ENCODE measurements at regions not wholly inside any gene's neighbourhood (a gene's known extent, or its start where the extent isn't known, plus 50 kb on each side); places are given as distances from the start of the nearest gene placed in this dataset.

- H4K5ac ChIP-seq (ENCODE audit: low read depth, low read length), result no peak overlapping the region
- no peak overlapping the region for H2BK5ac ChIP-seq (ENCODE audit: low read depth, low read length, poor library complexity, severe bottlenecking)
- no peak overlapping the region for H3K9ac ChIP-seq (ENCODE audit: low read depth, low read length)
- no peaks in the 10 kb centered on the region for H3K79me1 ChIP-seq (ENCODE audit: low read depth in 1 of 2, low read length in 2 of 2)
- no peak overlapping the region for H3K27ac ChIP-seq (ENCODE audit: insufficient read depth, low read length)
- dilution Hi-C loops (cut with HindIII; ENCODE audit: low sequenced_read_pairs, unreplicated experiment), result no loop called here
- H3K36me3 ChIP-seq (ENCODE audit: control insufficient read depth, insufficient read depth, low read length), result no peaks in the 10 kb centered on the region
- TF ChIP-seq CEBPB (IDR thresholded peaks at IDR 0.05; ENCODE audit: low read depth, low read length) (no peak), BHLHE40 (IDR thresholded peaks at IDR 0.05; ENCODE audit: low read depth, low read length) (no peak)
- H2AK5ac ChIP-seq (ENCODE audit: low read depth, low read length), result no peak overlapping the region
- H4K91ac ChIP-seq (ENCODE audit: insufficient read depth, low read depth, low read length), result no peak overlapping the region
- no peak overlapping the region for H3K4me2 ChIP-seq (ENCODE audit: low read depth, low read length)
- no peak overlapping the region for H4K8ac ChIP-seq (ENCODE audit: low read depth in 2 of 2, low read length in 2 of 2)
- no peak overlapping the region for H2AFZ ChIP-seq (replicated peaks; ENCODE audit: low read length, poor library complexity)
- no peak overlapping the region for H3K56ac ChIP-seq (ENCODE audit: extremely low read depth, insufficient read depth, low read length)
- intact Hi-C loops (cut with micrococcal nuclease), result no loop called here
- H4K20me1 ChIP-seq (ENCODE audit: insufficient read depth, low read length), result no peaks in the 10 kb centered on the region; the same call in 1 of the 2 replicates
- ATAC-seq (ENCODE audit: low read depth) (no peak), DNase-seq (no peak)
- ChIA-PET CTCF (no interaction called here), POLR2A (ENCODE audit: unreplicated experiment) (no interaction called here)
- in situ Hi-C loops (cut with MboI; ENCODE audit: low sequenced_read_pairs), result no loop called here
- no peaks in the 10 kb centered on the region for H3K4me1 ChIP-seq (ENCODE audit: control insufficient read depth, insufficient read depth, low read length)
- H2AK9ac ChIP-seq (replicated peaks; ENCODE audit: low read depth, low read length, poor library complexity), result no peak overlapping the region
- H3K4me3 ChIP-seq (ENCODE audit: insufficient read depth, low read depth, low read length), result no peak overlapping the region
- H2BK15ac ChIP-seq (ENCODE audit: low read depth, low read length), result no peak overlapping the region
- no peak overlapping the region for H3K18ac ChIP-seq (ENCODE audit: low read depth, low read length)
- H2BK120ac ChIP-seq (ENCODE audit: low read depth, low read length), result no peak overlapping the region
- 65% methylated on average over 14 of the region's 16 CpGs; no CpG with 5 or more reads in 1 of the 2 experiments for WGBS, 2 experiments (ENCODE audit: extremely low coverage in 2 of 2, insufficient read length in 1 of 2)
- H3K4ac ChIP-seq (ENCODE audit: low read depth, low read length), result no peak overlapping the region
- H3K9me1 ChIP-seq (ENCODE audit: insufficient read depth, low read length), result no peaks in the 10 kb centered on the region
- H2BK20ac ChIP-seq (ENCODE audit: low read depth, low read length), result no peak overlapping the region
- no TSS peak for BruUV-seq (replicated peaks)
- H3K14ac ChIP-seq (replicated peaks; ENCODE audit: low read depth, low read length), result no peak overlapping the region
- no peak overlapping the region for H3K23ac ChIP-seq (ENCODE audit: low read depth, low read length)
- H3K27me3 ChIP-seq (ENCODE audit: control insufficient read depth, insufficient read depth, low read length), result peaks cover 20% of the 10 kb centered on the region; the same call in 1 of the 2 replicates
- H3K9me3 ChIP-seq (ENCODE audit: control insufficient read depth, insufficient read depth, low read length), result 0 out of 2 replicates have a peak, but pooled peaks cover 2% of the 10 kb centered on the region
Measured at GRCh38 chr20:24764027-24764793, 184.9 kb upstream of the CST7 start.
